ENCODE measurements at regions not wholly inside any gene's neighbourhood (a gene's known extent, or its start where the extent isn't known, plus 50 kb on each side); places are given as distances from the start of the nearest gene placed in this dataset.
A peak's percentile ranks its signal among the peaks of the same experiment; 100 is the strongest.

DNA sequence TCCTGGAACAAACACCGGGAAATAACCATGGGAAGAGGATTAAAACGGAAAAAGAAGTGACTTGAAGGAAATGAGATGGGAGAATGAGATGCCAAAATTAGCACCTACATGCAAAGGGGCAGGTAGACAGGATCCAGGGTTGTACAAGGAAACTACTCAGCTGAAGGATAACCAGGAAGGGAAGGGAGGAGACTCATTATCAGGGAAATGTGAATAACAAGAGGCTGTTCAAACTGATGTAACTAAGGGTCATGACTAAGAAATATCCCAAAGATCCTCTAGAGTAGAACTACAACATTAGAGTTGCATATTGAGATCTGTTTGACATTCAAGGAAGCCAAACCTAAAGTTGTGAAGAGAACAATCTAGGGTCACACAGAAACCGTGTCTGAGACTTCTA lies 166.2 kb upstream of the SP8 start:
- DNase-seq: no peak

DNA sequence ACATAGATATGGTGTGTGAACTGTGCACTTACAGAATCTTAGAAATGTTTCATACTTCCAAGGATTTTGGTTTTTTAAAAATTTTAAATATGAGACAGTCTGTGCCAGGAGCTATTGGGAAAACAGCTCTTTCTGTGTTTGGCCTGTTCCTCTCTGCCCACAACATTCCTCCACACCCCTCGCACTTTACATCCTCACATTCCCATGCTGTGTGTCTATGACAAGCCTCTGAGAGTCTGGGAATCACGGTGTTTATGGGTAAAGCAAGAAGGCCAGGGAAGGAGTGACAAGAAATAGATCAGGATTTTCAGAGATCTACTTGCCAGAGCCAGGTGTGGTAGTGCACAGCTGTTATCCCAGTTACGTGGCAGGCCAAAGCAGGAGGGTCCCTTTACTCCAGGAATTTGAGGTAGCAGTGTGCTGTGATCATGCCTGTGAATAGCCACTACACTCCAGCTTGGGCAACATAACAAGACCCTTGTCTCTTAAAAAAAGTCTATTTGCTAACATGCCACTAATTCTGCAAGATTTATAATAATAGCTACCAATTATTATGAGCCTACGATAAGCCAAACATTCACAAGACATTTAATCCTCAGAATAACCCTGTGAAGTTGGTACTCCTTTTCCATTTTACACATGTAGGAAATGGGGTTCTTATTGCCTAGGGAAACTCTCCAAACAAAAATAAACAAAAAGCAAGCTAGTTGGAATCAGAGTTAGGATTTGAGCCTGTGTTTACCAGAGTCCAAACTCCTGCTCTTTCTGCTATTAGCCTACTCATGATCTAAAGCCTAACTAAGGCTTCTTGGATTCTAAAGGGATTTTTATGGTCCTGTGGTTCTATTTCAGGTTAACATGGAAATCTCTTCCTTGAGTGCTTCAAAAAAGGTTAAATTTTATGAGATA lies 168.3 kb upstream of the SP8 start:
- DNase-seq: no peak

DNA sequence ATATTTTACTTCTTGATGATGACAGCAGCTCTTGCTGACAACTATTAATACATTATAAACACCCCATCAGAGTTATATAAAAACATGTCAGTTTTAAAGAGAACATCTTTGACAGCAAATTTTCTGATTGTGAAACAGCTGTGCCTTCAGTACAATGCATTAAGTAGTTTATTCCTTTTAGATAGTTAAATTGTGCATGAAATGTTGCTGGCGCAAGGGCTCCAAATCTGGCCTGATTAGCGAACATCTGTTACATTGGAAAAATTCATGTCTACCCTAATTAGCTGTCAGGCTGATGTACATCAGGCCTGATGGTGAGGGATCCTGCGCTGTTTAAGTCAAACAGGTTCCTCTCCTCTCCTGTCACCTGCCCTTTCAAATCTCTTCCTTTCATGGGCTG lies 171.9 kb upstream of the SP8 start:
- no peak for DNase-seq

- no peak for DNase-seq
Measured at GRCh38 chr7:20959281-20959680, 172.6 kb upstream of the SP8 start.

GRCh38 chr7:20963556-20964280 lies 177.0 kb upstream of the SP8 start:
- DNase-seq: no peak

- no peak for DNase-seq
Measured at GRCh38 chr7:20964281-20964918, 177.7 kb upstream of the SP8 start.

DNA sequence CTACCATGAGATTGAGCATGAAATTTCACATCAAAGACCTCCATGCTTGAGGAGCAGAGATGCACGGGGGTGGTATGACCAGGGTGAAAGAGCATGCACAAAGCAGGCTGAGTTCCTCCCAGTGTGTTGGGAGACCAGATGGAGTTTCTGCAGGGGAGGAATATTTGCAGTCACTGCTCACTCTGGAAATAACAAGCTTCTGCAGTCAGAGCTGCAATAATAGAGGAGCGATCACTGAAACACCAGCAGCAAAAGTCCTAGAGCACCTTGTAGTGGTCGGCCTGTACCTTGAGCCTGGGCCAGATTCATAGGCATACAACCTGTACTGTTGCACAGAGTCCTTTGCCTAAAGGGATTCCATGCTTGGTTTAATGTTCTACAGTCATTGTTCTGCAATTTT lies 184.5 kb upstream of the SP8 start:
- DNase-seq: no peak

- DNase-seq: no peak
Measured at GRCh38 chr7:20980232-20980631, 193.5 kb upstream of the SP8 start.

GRCh38 chr7:20980668-20981264 lies 194.1 kb upstream of the SP8 start:
- no peak for DNase-seq

DNA sequence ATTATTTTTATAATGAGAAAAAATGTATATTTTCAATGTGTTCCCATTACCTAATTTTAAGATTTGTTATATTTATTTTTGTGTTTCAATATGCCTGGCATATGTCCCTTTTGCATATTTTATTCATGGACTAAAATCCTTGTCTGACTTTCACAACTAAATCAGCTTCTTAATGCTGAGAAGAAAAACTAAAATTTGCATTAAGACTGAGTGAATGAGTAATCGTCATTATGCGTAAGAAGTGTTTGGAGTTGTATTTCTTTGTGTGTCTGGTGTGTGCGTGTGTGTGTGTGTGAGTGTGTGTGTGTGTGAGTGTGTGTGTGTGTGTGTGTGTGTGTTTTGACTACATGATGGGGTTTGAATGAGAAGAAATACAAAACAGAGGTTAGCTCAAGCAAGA lies 201.7 kb upstream of the SP8 start:
- no peak for DNase-seq

DNA sequence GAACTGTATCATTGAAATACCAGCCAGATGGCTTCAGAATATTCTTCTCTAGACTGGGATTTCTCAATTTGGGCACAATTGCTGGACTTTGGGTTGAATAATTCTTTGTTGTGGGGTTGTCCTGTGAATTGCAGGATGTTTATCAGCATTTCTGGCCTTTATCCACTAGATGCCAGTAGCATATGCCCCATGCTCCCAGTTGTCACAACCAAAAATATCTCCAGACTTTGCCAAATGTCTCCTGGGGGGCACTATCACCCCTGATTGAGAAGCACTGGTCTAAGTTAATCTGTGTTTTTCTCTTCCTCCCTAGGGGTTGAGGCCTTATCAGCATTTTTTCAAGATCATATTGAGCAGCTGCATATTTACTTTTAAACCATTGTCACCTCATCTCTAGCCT lies 204.9 kb upstream of the SP8 start:
- DNase-seq: no peak

- no peak for DNase-seq
Measured at GRCh38 chr7:20993693-20994092, 207.0 kb upstream of the SP8 start.

- no peak for DNase-seq
Measured at GRCh38 chr7:20998309-20998708, 211.6 kb upstream of the SP8 start.

DNA sequence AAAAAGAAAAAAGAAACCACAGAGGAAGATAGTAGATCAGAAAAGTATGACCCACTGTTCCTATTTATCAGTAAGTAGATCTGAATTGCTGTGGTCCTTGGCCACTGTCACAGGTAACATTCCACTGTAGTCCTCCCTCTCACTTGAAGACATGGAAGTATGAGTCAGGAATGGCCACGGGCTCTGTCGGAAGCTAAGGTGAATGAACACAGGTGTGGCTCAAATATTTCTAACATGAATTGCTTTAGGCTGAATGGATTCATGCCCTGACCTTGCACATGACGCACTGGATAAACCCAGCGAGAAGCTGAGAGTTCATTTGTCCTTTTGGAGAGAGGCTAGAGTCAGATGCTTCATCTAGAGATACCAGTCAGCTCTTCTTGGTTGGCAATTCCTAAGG lies 224.5 kb upstream of the SP8 start:
- no peak for DNase-seq

- DNase-seq: no peak
Measured at GRCh38 chr7:21013765-21014539, 227.3 kb upstream of the SP8 start.

GRCh38 chr7:21020667-21021066 lies 234.0 kb upstream of the SP8 start:
- no peak for DNase-seq

GRCh38 chr7:21023841-21024484 lies 237.3 kb upstream of the SP8 start:
- DNase-seq: no peak

GRCh38 chr7:21024485-21024867 lies 237.8 kb upstream of the SP8 start:
- DNase-seq: no peak

GRCh38 chr7:21028186-21028585 lies 241.5 kb upstream of the SP8 start:
- DNase-seq: peak; percentile 1

GRCh38 chr7:21028599-21028998 lies 241.9 kb upstream of the SP8 start:
- DNase-seq: no peak

GRCh38 chr7:21029006-21029405 lies 242.3 kb upstream of the SP8 start:
- no peak for DNase-seq

DNA sequence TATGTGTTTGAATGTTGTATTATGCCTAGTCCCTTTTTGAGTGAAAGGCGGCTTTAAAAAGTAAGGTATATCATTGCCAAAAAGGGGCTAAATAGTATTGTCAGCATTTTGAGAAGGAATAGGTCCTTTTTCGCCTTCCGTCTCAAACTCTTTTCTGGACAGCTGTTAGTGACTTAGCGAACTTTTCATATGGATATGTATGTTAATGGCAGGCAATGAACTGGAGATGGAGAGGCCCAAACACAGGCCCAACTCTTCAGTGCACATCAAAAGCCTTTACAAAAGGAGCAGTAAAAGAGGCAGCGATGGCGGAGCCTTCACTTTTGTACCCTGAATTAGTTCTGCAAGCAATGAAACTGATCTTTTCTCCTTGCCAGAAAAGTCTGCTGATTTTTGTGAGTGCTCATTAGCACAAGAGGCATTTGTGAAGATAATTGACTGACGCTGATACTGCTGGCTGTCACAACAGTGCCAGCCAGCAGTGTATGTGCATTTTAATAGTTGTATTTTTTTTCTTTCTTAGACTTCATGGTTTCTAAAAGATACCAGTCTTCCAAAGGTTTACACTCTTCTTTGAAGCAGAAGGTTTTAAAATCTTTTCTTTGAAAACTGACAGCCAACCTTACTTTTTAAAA lies 243.7 kb upstream of the SP8 start:
- DNase-seq: no peak
